ENCODE measurements at regions not wholly inside any gene's neighbourhood (a gene's known extent, or its start where the extent isn't known, plus 50 kb on each side); places are given as distances from the start of the nearest gene placed in this dataset.

DNA sequence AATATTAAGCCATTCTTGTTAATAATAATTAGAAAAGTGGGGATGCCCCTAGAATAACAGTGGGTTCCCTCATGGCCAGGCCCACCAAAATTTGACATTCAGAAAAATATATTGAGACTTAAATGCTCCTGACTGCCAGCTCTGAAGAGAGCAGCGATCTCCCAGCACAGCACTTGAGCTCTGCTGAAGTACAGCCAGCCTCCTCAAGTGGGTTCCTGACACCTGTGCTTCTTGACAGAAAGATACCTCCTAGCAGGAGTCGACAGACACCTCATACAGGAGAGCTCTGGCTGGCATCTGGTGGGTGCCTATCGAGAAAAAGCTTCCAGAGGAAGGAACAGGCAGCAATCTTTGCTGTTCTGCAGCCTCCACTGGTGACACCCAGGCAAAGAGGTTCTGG is 261.5 kb downstream of the DTWD2 start:
- H3K4me1 Mint-ChIP-seq (ENCODE audit: low read depth): no peaks in the 10 kb centered on the region
- H3K9me3 Mint-ChIP-seq: peaks cover 22% of the 10 kb centered on the region
- TF ChIP-seq, protein P1, sequence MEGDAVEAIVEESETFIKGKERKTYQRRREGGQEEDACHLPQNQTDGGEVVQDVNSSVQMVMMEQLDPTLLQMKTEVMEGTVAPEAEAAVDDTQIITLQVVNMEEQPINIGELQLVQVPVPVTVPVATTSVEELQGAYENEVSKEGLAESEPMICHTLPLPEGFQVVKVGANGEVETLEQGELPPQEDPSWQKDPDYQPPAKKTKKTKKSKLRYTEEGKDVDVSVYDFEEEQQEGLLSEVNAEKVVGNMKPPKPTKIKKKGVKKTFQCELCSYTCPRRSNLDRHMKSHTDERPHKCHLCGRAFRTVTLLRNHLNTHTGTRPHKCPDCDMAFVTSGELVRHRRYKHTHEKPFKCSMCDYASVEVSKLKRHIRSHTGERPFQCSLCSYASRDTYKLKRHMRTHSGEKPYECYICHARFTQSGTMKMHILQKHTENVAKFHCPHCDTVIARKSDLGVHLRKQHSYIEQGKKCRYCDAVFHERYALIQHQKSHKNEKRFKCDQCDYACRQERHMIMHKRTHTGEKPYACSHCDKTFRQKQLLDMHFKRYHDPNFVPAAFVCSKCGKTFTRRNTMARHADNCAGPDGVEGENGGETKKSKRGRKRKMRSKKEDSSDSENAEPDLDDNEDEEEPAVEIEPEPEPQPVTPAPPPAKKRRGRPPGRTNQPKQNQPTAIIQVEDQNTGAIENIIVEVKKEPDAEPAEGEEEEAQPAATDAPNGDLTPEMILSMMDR (IDR thresholded peaks at IDR 0.05): no peak
- H3K36me3 Mint-ChIP-seq (ENCODE audit: low read depth): no peaks in the 10 kb centered on the region
- H3K27me3 Mint-ChIP-seq (ENCODE audit: insufficient read depth): peaks cover 3% of the 10 kb centered on the region; the same call in 1 of the 2 replicates
- DNase-seq: no peak
- H3K27ac Mint-ChIP-seq: no peak overlapping the region
- no peak overlapping the region for H3K4me3 Mint-ChIP-seq

DNA sequence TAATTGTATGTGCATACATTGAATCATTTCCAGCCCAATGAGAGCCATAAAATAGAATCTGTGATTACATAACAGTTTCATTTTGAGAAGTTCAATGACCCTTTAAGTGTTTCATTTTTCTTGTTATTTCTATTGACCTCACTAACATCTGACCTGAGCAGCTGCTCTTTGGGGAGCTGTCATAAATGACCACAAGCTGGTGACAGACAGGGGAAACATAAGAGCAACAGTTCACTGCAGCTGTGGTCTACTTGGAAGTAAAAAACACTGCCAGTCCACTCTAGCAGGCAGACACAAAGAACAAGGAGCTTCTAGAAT is 265.4 kb downstream of the DTWD2 start:
- Mint-ChIP-seq H3K4me3 (no peak overlapping the region), H3K4me1 (ENCODE audit: low read depth) (no peaks in the 10 kb centered on the region), H3K27me3 (ENCODE audit: insufficient read depth) (peaks cover 3% of the 10 kb centered on the region; the same call in 1 of the 2 replicates), H3K36me3 (ENCODE audit: low read depth) (no peaks in the 10 kb centered on the region), H3K9me3 (peaks cover 37% of the 10 kb centered on the region), H3K27ac (no peak overlapping the region)
- TF ChIP-seq, protein P1 (IDR thresholded peaks at IDR 0.05): no peak
- no peak for DNase-seq

DNA sequence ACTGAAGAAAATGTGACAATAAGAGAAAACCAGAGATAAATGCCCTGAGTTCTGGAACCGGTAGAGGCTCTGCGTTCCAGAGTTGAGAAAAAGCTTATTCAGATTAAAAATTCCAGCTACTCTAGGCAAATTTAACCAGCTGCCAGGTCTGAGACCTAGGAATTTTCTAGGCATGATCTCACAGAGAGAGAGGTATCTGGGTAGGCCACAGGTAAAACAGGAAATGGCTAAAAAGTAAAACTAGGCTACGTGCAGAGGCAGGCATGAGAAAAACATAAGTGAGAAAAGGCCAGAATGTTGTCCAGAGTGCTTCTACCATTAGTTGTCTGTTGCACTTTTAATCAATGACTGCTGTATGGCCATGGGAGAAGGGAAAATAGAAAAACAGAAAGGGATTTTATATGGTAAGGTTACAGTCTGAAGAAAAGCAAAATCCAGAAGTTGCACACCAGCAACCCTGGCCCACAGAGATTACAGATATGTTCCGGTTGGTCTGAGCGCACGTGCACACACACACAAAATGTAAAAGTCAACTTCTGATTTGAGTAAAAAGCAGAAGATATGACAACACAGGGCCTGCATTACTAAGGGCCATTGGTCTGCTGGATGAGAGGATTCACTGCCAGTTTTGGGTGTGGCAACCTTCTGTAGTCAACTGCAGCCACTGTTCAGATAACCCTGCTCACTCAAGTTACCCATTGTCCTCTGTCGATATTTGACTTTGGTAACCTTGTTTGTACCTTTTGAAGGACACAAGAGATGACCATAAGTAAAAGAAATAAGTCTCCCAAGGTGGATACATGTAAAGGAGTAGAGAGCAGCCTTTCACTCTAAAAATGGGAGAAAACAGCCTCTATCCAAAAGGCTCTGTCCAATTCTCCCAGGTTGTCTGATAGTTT is 266.0 kb downstream of the DTWD2 start:
- Mint-ChIP-seq H3K27ac (no peak overlapping the region), H3K36me3 (ENCODE audit: low read depth) (no peaks in the 10 kb centered on the region), H3K4me3 (no peak overlapping the region), H3K9me3 (peaks cover 41% of the 10 kb centered on the region), H3K4me1 (ENCODE audit: low read depth) (no peaks in the 10 kb centered on the region), H3K27me3 (ENCODE audit: insufficient read depth) (peaks cover 3% of the 10 kb centered on the region; the same call in 1 of the 2 replicates)
- DNase-seq: no peak
- TF ChIP-seq, protein P1 (IDR thresholded peaks at IDR 0.05): no peak

DNA sequence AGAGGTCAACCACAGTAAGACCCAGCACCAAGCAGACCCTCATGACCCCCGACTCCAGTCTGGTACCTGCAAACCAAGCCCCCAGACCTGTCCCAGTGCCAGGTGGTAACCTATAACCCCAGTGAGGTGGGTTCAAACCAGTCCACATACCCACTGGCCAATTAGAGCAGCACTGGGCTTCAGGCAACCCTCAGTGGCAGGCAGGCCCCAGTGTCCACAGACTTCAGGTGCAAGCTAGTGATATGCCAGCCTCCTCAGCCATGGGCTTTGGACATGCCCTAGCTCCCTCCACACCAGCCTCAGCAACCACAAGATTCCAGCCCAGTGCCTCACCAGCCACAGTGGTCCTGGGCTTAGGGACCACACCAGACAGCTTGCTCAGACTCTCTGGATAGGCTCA is 276.6 kb downstream of the DTWD2 start:
- no peak for DNase-seq
- TF ChIP-seq, protein P1 (IDR thresholded peaks at IDR 0.05): no peak
- Mint-ChIP-seq H3K4me3 (no peak overlapping the region), H3K27ac (no peak overlapping the region), H3K36me3 (ENCODE audit: low read depth) (peaks cover 4% of the 10 kb centered on the region; the same call in 1 of the 2 replicates), H3K4me1 (ENCODE audit: low read depth) (no peaks in the 10 kb centered on the region), H3K27me3 (ENCODE audit: insufficient read depth) (no peaks in the 10 kb centered on the region), H3K9me3 (peaks cover 57% of the 10 kb centered on the region)

DNA sequence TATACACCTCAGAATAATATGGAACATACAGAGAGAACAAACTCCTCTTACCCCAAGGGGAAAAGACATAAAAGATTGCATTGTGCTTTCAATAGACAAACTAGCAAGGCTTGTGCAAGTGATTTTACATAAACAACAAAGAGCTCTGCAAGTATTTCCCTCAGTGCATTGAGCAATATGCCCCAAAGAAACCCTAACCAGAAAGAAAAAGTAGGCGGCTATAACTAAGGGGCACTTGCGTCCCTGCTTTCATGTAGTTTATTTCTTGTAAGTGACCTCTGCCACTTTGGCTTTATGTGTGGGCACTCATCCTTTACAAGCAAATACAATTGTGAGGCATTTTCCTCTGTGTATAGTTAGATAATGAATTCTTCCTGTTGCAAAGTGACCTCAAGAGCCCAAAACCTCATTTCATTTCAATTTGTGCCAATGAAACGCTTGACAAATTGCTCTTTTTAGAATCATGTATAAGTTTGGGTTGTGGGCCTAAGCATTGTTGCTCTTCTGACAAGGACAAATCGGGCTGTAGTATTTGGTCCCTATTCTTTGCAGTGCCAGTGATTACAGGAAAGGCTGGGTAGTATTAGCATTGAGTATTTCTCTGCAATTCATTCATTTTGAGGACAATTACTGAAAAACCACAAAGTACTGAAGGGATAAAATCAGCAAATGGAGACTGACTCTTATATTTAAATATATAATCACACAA is 282.2 kb downstream of the DTWD2 start:
- peaks cover 7% of the 10 kb centered on the region; the same call in 1 of the 2 replicates for H3K36me3 Mint-ChIP-seq (ENCODE audit: low read depth)
- H3K4me1 Mint-ChIP-seq (ENCODE audit: low read depth): no peaks in the 10 kb centered on the region
- no peak overlapping the region for H3K27ac Mint-ChIP-seq
- H3K4me3 Mint-ChIP-seq: no peak overlapping the region
- H3K27me3 Mint-ChIP-seq (ENCODE audit: insufficient read depth): no peaks in the 10 kb centered on the region
- H3K9me3 Mint-ChIP-seq: peaks cover 47% of the 10 kb centered on the region
- TF ChIP-seq, protein P1 (IDR thresholded peaks at IDR 0.05): no peak
- DNase-seq: no peak

Measured in HFFc6 (cell line).